Left cardiac atrium (tissue), 4 donors: ENCODE measurements at regions not wholly inside any gene's neighbourhood (a gene's known extent, or its start where the extent isn't known, plus 50 kb on each side); places are given as distances from the start of the nearest gene placed in this dataset.

Source experiments
- ATAC-seq, 2 donors: fragments of 200-7000 bp; cut with Tn5 transposase; one replicate each; pipeline ENCODE4 v1.9.1; 2020; ENCODE audit warnings: mild to moderate bottlenecking in 2 of 2, moderate library complexity in 2 of 2
- DNase-seq: peaks from one replicate; pipeline ENCODE4 v3.0.0-alpha.2; 2020
- intact Hi-C, 2 donors: fragments of 100-400 bp; cut with DNase I; formaldehyde crosslinking; loops; one replicate each; pipeline versions ENCODE4 v1.14.1 to v1.15.1; 2022 to 2023
- donor health status: DM: no; HTN: yes; CAD: no.
- donor health status: DM: no; HTN: yes; CAD: no; lungs with severe emphysema.
- donor health status: DM: yes; HTN: yes; CAD: no.
- donor health status: Dilated cardiomyopathy.

DNA sequence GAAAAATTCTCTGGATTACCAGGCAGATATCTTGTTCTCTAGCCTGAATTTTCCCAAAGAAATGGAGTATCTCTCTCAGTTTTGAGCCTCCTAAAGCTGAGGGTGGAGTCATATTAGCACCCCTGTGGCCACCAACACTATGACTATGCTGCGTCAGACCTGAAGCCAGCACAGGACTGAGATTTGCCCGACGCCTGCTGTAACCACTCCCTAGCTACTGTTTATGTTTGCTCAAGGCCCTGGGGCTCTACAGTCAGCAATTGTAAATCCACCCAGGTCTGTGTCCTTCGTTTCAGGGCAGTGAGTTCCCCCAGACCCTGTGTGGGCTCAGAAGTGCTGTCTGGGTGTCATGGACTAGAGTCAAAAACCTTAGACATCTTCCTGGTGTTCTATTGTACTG, 61.4 kb downstream of the ZXDA start:
- DNase-seq = no peak
- intact Hi-C loops = no loop called here
- ATAC-seq = no peak

DNA sequence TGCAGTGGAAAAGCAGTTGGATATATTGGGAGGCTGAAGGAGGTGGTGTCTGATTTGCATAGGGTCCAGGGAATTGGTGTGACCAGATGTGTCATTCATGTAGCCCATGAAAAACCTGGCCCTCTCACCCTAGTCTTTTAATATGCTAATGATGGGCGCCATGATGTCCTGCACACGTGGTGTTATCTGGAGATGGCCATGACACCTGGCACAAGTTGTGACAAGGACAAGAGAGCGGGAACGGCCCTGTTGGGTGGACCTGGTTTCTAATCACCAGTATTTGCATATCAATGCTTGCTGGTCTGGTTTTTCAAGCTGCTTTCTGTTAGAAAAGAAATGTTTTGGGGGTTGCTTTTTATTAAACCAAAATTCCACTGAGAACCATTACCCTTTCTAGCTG, 87.4 kb downstream of the ZXDA start:
- ATAC-seq (no peak), DNase-seq (no peak)
- intact Hi-C loops = loop anchor here (5.0 kb wide), 2 partner anchors 94 to 204 kb away; no protein-coding TSS in a partner anchor

DNA sequence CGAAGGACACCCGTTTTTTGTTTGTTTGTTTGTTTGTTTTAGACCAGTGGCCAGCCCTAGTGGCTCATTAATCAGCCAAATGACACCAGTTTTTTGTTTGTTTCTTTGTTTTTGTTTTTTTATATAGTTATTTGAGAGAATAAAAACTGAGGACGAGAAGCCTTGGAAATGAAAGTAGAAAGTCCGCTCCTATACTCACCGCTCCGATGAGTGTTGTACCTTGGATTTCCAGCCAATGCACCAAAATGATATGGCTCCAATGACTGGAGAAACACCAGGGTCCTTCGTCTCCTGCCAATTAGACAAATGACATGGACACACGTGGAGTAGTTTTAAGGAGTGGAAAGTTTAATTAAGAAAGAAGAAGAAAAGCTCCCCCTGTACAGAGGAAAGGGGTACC, 87.9 kb downstream of the ZXDA start:
- no peak for DNase-seq
- intact Hi-C loops = loop anchor here (5.0 kb wide), 2 partner anchors 95 to 205 kb away; no protein-coding TSS in a partner anchor
- ATAC-seq = no peak

DNA sequence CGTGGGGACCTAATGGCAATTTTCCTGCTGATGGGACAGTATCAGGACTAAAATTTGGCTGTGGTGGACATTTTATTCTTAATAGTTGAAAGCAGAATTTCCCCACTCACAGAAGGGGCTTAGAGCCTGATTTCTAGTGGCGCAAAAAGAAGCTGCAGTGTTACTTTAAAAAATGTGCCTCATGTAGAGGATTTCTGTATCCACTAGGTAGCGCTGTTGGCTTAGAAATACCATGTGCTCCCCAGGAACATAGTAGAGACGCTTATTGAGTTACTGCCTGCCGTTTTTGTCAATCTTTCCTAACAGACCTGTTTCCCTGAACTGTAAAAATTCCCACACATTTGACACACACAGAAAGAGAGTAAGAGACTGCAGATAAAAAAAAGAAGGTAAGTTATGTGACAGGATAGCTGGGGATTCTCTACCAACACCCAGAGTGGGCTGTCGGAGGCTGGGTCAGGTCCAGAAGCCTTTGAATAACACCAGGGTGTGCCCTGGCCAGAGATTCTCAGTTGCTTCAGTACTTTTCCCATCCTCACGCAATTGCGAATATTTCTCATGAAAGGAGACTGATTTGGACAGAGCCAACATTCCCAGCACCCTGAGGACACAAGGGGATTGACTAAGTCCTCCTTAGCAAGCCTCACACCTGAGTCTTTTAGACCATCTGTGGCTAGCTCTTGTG, 88.4 kb downstream of the ZXDA start:
- ATAC-seq (peak; percentile 73 to 79), DNase-seq (no peak)
- intact Hi-C loops = loop anchor here (2.0 to 5.0 kb wide), 3 partner anchors 95 to 205 kb away; no protein-coding TSS in a partner anchor

DNA sequence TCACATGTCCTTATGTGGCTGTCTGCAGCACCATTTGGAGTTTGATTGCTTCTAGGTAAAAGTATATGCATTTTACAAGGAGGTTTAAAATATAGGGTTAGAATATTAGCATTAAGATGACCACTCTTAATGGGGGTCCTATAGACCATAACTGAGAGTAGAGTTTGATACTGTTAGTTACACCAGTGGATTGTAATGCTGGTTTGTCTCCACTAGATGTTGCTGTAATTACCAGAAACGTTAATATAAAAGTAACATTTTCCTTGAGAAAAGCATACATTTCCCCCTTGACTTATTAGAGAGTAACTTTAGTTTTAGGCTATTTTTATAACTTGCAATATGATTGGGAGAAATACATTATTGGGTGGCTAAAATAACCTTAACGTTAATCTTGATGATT, 93.0 kb downstream of the ZXDA start:
- no peak for DNase-seq
- ATAC-seq = no peak
- intact Hi-C loops = loop anchor here in 1 of 2 donors (10.0 kb wide), 1 partner anchor 217 kb away; no protein-coding TSS in a partner anchor

DNA sequence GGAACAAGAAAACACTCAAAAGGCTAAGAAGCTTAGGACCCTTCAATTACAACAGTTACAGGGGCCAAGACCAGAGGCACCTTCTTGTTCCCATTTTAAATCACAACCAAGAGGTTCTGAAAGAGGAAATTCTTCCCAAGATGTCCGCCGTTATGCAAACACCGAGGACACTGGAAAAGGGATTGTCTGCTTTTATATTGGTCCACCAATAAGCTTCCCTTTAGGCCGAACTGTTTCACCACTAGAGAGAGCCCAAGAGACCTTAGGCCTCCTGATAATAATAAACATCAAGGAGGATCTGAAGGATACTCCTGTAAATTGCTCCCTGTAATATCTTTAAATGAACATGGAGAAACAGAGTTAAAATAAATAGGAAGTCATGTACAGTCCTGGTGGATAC, 92.6 kb upstream of the NLRP2B start:
- no peak for DNase-seq
- no peak for ATAC-seq
- intact Hi-C loops = no loop called here

DNA sequence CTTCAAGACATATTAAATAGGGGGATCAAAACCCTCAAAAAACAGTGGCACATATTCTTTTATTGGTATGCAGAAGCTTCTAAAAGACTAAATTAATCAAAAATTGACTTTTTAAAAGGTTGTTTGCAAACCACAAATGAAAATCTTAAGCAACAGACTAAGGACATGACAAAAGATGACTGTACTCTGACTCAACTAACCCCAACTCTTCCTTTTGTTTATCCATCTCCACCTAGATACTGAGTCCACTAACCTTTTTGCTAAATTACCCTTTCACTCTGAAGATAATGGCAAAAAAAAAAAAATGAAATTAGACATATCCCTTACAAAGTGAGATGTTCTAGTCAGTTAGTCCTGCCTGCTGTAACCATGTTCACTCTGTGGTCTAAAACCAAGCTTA, 91.6 kb upstream of the NLRP2B start:
- intact Hi-C loops = no loop called here
- DNase-seq = no peak
- no peak for ATAC-seq

DNA sequence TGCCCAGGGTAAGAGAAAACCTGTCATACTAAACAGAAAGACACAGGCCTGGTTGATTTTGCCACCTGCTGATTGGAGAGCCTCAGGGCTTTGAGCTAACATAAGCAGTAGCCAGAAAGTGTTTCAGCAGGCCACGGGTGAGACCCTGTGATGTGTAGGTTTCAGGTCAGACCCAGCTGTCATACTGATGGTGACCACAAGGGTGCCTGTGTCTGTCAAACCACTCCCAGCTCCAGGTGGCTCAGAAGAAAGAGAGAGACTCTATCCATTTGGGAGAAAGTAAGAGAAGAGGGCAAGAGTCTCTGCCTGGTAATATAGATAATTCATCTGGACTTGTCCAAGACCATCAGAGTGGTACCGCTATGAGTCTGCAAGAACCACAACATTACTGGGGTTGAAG, 72.8 kb upstream of the NLRP2B start:
- no peak for ATAC-seq
- DNase-seq = no peak
- intact Hi-C loops = no loop called here

DNA sequence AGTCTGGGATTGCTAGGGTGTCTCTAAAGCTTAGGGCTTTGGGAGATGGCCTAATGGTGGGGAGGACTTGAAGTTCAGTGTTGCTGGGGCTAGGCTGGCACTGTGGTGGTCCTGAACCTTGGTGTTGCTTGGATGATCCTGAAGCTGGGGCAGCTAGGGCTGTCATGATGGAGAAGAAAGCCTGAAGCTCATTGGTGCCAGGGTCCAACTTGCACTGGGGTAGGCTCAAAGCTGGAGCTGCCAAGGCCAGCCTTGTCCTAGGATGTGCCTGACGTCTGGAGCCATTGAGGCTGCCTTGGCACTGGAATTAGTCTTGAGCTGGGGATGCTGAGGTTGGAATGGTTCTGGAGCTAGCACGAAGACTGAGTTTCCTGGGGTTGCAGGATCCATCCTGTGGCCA, 61.0 kb upstream of the NLRP2B start:
- DNase-seq (no peak), ATAC-seq (no peak)
- intact Hi-C loops = no loop called here

DNA sequence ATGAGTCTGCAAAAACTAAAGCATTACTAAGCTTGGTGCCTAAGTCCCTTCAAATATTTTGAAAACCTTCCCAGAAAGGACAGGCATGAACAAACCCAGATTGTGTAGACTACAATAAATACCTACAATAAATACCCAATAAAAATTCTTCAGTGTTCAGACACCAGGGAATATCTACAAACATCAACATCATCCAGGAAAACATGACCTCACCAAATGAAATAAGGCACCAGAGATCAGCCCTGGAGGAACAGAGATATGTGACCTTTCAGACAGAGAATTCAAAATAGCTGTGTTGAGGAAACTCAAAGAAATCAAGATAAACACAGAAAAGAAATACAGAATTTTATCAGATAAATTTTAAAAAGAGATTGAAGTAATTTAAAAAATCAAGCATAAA, 57.8 kb upstream of the NLRP2B start:
- DNase-seq = no peak

More for the DNA sequence above, 57.8 kb upstream of the NLRP2B start:
- intact Hi-C loops = no loop called here
- no peak for ATAC-seq
